ENCODE measurements at regions not wholly inside any gene's neighbourhood (a gene's known extent, or its start where the extent isn't known, plus 50 kb on each side); places are given as distances from the start of the nearest gene placed in this dataset.

DNA sequence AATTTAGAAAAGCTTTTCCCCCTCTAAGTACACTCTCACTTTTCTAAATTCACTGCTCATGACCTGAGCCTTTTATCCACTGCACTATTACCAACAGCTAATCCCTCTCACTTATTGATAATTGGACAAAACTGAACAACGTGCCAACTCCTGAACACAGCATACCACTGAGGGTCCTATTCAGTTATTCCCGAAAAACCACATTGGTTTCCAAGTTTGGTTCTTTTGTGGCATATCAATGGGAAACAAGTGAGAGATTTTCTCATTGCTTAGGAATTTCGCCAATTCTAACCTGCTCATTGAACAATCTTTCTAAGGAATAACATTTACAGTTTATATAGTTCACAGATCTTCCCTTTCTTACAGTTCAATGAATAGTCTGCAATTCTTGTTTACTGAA lies 977.4 kb downstream of the TMEM182 start:
- no peaks in the 10 kb centered on the region for H3K9me3 ChIP-seq (ENCODE audit: control insufficient read depth, insufficient read depth, low read depth, low read length)
- ChIA-PET POLR2A (no interaction called here), CTCF (no interaction called here)

DNA sequence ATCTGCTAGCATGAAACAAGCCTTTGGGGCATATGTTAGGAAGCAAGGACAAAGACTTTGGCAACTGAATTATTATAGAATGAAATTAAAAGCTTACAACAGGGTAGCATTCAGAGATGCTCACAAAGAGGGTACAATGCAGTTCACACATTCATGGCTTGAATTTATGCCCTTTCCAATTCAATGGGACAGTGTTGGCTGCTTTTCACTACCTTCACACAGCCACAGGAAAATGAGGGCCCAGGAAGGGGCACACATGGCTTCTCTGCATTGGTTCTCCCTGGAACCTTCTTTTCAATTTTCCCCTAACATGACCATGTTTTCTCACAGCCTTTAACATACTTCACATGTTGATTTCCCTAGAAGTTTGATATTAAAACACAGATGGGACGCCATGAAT lies 978.1 kb downstream of the TMEM182 start:
- TF ChIP-seq ZNF747 (tag by site-specific recombination; IDR thresholded peaks at IDR 0.05) (no peak), ZNF677 (tag by site-specific recombination; IDR thresholded peaks at IDR 0.05) (no peak), SP2 (tag by site-specific recombination; IDR thresholded peaks at IDR 0.05) (no peak), ZNF555 (tag by site-specific recombination; conservative IDR thresholded peaks at IDR 0.05) (no peak), ZSCAN23 (tag by site-specific recombination; IDR thresholded peaks at IDR 0.05) (no peak), ZNF112 (tag by site-specific recombination; IDR thresholded peaks at IDR 0.05) (no peak), GLI2 (tag by site-specific recombination; IDR thresholded peaks at IDR 0.05; ENCODE audit: borderline replicate concordance, low read depth) (no peak), ZFP37 (tag by site-specific recombination; IDR thresholded peaks at IDR 0.05) (no peak), ZNF121 (tag by site-specific recombination; IDR thresholded peaks at IDR 0.05) (no peak), AEBP2 (tag by site-specific recombination; IDR thresholded peaks at IDR 0.05; ENCODE audit: borderline replicate concordance) (no peak), WT1 (tag by site-specific recombination; IDR thresholded peaks at IDR 0.05) (no peak), MEIS1 (CRISPR knock-in tag; IDR thresholded peaks at IDR 0.05; ENCODE audit: borderline replicate concordance) (no peak)
- ChIA-PET CTCF (no interaction called here), POLR2A (no interaction called here)
- no peaks in the 10 kb centered on the region for H3K4me1 ChIP-seq (ENCODE audit: control insufficient read depth, insufficient read depth, low read length)
- no peak overlapping the region for H3K4me3 ChIP-seq (ENCODE audit: low read depth, low read length)
- H3K27ac ChIP-seq (ENCODE audit: extremely low read depth, low read depth, low read length): no peak overlapping the region
- H3K36me3 ChIP-seq (ENCODE audit: control insufficient read depth in 2 of 2, insufficient read depth in 1 of 2, low read length in 2 of 2): no peaks in the 10 kb centered on the region
- H3K9me3 ChIP-seq (ENCODE audit: control insufficient read depth, insufficient read depth, low read depth, low read length): no peaks in the 10 kb centered on the region

More for the DNA sequence above, 977.4 kb downstream of the TMEM182 start:
- Histone ChIP-seq H3K27ac (ENCODE audit: extremely low read depth, low read depth, low read length) (no peak overlapping the region), H3K4me1 (ENCODE audit: control insufficient read depth, insufficient read depth, low read length) (no peaks in the 10 kb centered on the region), H3K4me3 (ENCODE audit: low read depth, low read length) (no peak overlapping the region), H3K36me3 (ENCODE audit: control insufficient read depth in 2 of 2, insufficient read depth in 1 of 2, low read length in 2 of 2) (no peaks in the 10 kb centered on the region)
- TF ChIP-seq, protein P1, sequence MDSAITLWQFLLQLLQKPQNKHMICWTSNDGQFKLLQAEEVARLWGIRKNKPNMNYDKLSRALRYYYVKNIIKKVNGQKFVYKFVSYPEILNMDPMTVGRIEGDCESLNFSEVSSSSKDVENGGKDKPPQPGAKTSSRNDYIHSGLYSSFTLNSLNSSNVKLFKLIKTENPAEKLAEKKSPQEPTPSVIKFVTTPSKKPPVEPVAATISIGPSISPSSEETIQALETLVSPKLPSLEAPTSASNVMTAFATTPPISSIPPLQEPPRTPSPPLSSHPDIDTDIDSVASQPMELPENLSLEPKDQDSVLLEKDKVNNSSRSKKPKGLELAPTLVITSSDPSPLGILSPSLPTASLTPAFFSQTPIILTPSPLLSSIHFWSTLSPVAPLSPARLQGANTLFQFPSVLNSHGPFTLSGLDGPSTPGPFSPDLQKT (IDR thresholded peaks at IDR 0.05; ENCODE audit: borderline replicate concordance, low read depth, low read length): no peak
- TF ChIP-seq GLI4 (tag by site-specific recombination; IDR thresholded peaks at IDR 0.05) (no peak), ZNF521 (tag by site-specific recombination; IDR thresholded peaks at IDR 0.05) (no peak), ZBTB17 (tag by site-specific recombination; IDR thresholded peaks at IDR 0.05) (no peak), SP2 (tag by site-specific recombination; IDR thresholded peaks at IDR 0.05) (no peak), ZBTB1 (tag by site-specific recombination; IDR thresholded peaks at IDR 0.05) (no peak), ZNF398 (tag by site-specific recombination; IDR thresholded peaks at IDR 0.05) (no peak)

DNA sequence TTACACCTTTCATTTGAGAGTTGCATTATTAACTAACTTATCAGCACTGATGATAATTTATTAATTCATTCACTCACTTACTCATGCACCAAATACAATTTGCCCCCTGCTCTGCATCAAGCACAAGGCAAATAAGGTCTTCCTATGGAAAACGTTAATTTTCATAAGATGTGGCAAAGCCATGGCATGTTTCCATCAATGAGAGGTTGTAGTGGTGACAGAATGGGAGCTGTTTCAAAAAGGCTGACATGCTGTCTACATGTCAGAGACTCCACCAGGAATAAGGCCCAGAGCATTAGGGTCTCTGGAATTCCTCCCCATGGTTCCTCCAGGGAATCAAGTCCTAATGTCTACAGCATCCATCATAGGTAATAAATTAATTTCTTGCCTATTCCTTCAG lies 978.8 kb downstream of the TMEM182 start:
- POLR2A ChIA-PET: no interaction called here
- Histone ChIP-seq H3K27ac (ENCODE audit: extremely low read depth, low read depth, low read length) (no peak overlapping the region), H3K36me3 (ENCODE audit: control insufficient read depth in 2 of 2, insufficient read depth in 1 of 2, low read length in 2 of 2) (no peaks in the 10 kb centered on the region), H3K9me3 (ENCODE audit: control insufficient read depth, insufficient read depth, low read depth, low read length) (no peaks in the 10 kb centered on the region), H3K4me3 (ENCODE audit: low read depth, low read length) (no peak overlapping the region), H3K4me1 (ENCODE audit: control insufficient read depth, insufficient read depth, low read length) (no peaks in the 10 kb centered on the region)
- CTCF ChIA-PET: no interaction called here
- TF ChIP-seq ZNF701 (tag by site-specific recombination; IDR thresholded peaks at IDR 0.05) (no peak), ZNF558 (tag by site-specific recombination; IDR thresholded peaks at IDR 0.05) (no peak), PRDM6 (tag by site-specific recombination; IDR thresholded peaks at IDR 0.05) (no peak), IKZF3 (tag by site-specific recombination; IDR thresholded peaks at IDR 0.05) (no peak), ZNF785 (tag by site-specific recombination; IDR thresholded peaks at IDR 0.05) (no peak), ZNF626 (tag by site-specific recombination; IDR thresholded peaks at IDR 0.05) (no peak)
- TF ChIP-seq, protein P2, sequence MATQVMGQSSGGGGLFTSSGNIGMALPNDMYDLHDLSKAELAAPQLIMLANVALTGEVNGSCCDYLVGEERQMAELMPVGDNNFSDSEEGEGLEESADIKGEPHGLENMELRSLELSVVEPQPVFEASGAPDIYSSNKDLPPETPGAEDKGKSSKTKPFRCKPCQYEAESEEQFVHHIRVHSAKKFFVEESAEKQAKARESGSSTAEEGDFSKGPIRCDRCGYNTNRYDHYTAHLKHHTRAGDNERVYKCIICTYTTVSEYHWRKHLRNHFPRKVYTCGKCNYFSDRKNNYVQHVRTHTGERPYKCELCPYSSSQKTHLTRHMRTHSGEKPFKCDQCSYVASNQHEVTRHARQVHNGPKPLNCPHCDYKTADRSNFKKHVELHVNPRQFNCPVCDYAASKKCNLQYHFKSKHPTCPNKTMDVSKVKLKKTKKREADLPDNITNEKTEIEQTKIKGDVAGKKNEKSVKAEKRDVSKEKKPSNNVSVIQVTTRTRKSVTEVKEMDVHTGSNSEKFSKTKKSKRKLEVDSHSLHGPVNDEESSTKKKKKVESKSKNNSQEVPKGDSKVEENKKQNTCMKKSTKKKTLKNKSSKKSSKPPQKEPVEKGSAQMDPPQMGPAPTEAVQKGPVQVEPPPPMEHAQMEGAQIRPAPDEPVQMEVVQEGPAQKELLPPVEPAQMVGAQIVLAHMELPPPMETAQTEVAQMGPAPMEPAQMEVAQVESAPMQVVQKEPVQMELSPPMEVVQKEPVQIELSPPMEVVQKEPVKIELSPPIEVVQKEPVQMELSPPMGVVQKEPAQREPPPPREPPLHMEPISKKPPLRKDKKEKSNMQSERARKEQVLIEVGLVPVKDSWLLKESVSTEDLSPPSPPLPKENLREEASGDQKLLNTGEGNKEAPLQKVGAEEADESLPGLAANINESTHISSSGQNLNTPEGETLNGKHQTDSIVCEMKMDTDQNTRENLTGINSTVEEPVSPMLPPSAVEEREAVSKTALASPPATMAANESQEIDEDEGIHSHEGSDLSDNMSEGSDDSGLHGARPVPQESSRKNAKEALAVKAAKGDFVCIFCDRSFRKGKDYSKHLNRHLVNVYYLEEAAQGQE (tag by site-specific recombination; IDR thresholded peaks at IDR 0.05): no peak
